ENCODE measurements at regions not wholly inside any gene's neighbourhood (a gene's known extent, or its start where the extent isn't known, plus 50 kb on each side); places are given as distances from the start of the nearest gene placed in this dataset.

- no peaks in the 10 kb centered on the region for H3K9me3 ChIP-seq (ENCODE audit: low read depth)
- no peak overlapping the region for H3K27ac ChIP-seq
- TF ChIP-seq, protein P1, sequence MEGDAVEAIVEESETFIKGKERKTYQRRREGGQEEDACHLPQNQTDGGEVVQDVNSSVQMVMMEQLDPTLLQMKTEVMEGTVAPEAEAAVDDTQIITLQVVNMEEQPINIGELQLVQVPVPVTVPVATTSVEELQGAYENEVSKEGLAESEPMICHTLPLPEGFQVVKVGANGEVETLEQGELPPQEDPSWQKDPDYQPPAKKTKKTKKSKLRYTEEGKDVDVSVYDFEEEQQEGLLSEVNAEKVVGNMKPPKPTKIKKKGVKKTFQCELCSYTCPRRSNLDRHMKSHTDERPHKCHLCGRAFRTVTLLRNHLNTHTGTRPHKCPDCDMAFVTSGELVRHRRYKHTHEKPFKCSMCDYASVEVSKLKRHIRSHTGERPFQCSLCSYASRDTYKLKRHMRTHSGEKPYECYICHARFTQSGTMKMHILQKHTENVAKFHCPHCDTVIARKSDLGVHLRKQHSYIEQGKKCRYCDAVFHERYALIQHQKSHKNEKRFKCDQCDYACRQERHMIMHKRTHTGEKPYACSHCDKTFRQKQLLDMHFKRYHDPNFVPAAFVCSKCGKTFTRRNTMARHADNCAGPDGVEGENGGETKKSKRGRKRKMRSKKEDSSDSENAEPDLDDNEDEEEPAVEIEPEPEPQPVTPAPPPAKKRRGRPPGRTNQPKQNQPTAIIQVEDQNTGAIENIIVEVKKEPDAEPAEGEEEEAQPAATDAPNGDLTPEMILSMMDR (IDR thresholded peaks at IDR 0.05; ENCODE audit: low read depth, low read length) = no peak
- H3K36me3 ChIP-seq = no peaks in the 10 kb centered on the region
- DNase-seq (ENCODE audit: low read depth in 1 of 2, low spot score in 1 of 2) = no peak
- no peaks in the 10 kb centered on the region for H3K4me1 ChIP-seq (ENCODE audit: low read depth)
- no peak overlapping the region for H3K4me3 ChIP-seq
- H3K27me3 ChIP-seq = peaks cover 7% of the 10 kb centered on the region
Measured at GRCh38 chr13:111566567-111566966, 246.1 kb downstream of the TEX29 start.

DNA sequence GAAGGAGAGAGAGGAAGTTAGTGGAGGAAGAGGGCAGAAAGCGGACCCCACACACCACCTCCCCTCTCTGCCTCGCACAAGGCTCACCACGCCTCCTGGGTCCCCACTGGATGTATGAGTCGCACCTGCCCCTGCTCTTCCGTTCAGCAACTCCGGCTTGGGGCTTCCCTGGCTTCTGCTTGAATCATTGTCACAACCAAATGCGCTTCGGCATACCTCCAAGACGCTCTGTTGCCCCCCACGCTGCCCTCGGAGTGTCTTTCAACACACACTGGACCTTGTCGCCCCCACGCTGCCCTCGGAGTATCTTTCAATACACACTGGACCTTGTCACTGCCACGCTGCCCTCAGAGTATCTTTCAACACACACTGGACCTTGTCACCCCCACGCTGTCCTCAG lies 247.2 kb downstream of the TEX29 start:
- no peaks in the 10 kb centered on the region for H3K4me1 ChIP-seq (ENCODE audit: low read depth)
- peaks cover 7% of the 10 kb centered on the region for H3K27me3 ChIP-seq
- no peak overlapping the region for H3K4me3 ChIP-seq
- TF ChIP-seq, protein P1 (IDR thresholded peaks at IDR 0.05; ENCODE audit: low read depth, low read length) = no peak
- no peak overlapping the region for H3K27ac ChIP-seq
- DNase-seq (ENCODE audit: low read depth in 1 of 2, low spot score in 1 of 2) = no peak
- H3K9me3 ChIP-seq (ENCODE audit: low read depth) = no peaks in the 10 kb centered on the region
- no peaks in the 10 kb centered on the region for H3K36me3 ChIP-seq

- Histone ChIP-seq H3K27ac (no peak overlapping the region), H3K4me1 (ENCODE audit: low read depth) (no peaks in the 10 kb centered on the region), H3K27me3 (peaks cover 7% of the 10 kb centered on the region), H3K9me3 (ENCODE audit: low read depth) (no peaks in the 10 kb centered on the region), H3K36me3 (no peaks in the 10 kb centered on the region), H3K4me3 (no peak overlapping the region)
- TF ChIP-seq, protein P1 (IDR thresholded peaks at IDR 0.05; ENCODE audit: low read depth, low read length) = no peak
- no peak for DNase-seq (ENCODE audit: low read depth in 1 of 2, low spot score in 1 of 2)
Measured at GRCh38 chr13:111568290-111568689, 247.8 kb downstream of the TEX29 start.

DNA sequence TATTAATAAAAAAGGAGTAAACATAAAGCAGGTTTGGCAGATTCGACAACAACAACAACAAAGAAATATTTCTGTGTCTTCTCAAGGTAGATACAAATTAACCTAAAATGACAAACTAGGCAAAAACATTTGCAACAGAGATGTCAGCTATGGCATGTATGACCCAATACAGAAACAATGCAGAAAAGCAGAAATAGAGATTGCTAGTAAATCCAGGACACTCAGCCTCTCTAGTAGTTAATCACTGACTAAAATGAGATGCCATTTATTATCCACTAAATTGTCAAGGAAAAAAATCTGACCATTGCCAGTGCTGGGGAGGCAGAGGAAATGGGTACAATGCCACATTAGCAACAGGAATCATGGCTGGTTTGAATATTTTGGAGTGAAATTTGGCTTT lies 250.5 kb downstream of the TEX29 start:
- H3K27ac ChIP-seq = no peak overlapping the region
- H3K36me3 ChIP-seq = no peaks in the 10 kb centered on the region
- no peaks in the 10 kb centered on the region for H3K9me3 ChIP-seq (ENCODE audit: low read depth)
- H3K27me3 ChIP-seq = no peaks in the 10 kb centered on the region
- H3K4me3 ChIP-seq = no peak overlapping the region
- no peak for DNase-seq (ENCODE audit: low read depth in 1 of 2, low spot score in 1 of 2)
- no peaks in the 10 kb centered on the region for H3K4me1 ChIP-seq (ENCODE audit: low read depth)
- TF ChIP-seq, protein P1 (IDR thresholded peaks at IDR 0.05; ENCODE audit: low read depth, low read length) = no peak

- no peak overlapping the region for H3K27ac ChIP-seq
- H3K4me1 ChIP-seq (ENCODE audit: low read depth) = no peaks in the 10 kb centered on the region
- H3K4me3 ChIP-seq = no peak overlapping the region
- H3K9me3 ChIP-seq (ENCODE audit: low read depth) = no peaks in the 10 kb centered on the region
- TF ChIP-seq, protein P1 (IDR thresholded peaks at IDR 0.05; ENCODE audit: low read depth, low read length) = no peak
- no peak for DNase-seq (ENCODE audit: low read depth in 1 of 2, low spot score in 1 of 2)
- H3K27me3 ChIP-seq = no peaks in the 10 kb centered on the region
- H3K36me3 ChIP-seq = no peaks in the 10 kb centered on the region
Measured at GRCh38 chr13:111572956-111573761, 252.7 kb downstream of the TEX29 start.

Measured in cardiac muscle cell (in vitro differentiated cells and primary cell).